HepG2 (cell line): ENCODE measurements at regions not wholly inside any gene's neighbourhood (a gene's known extent, or its start where the extent isn't known, plus 50 kb on each side); places are given as distances from the start of the nearest gene placed in this dataset.
"Not testable (repeated sequence)": the region's sequence is repeated elsewhere in the genome, so short reads cannot be mapped to it uniquely, and the experiment has no call there.

ENCODE experiments used
- AKNA ChIP-seq: sonication (generic); formaldehyde crosslinking; IDR thresholded peaks from 2 replicates; pipeline ENCODE4 v1.4.0; 2020; ENCODE audit warnings: missing genetic modification reagents, borderline replicate concordance
- BCLAF1 ChIP-seq: fragments of 450-650 bp; IDR thresholded peaks from 2 replicates; pipeline ENCODE4 v1.6.1; 2017; ENCODE audit warnings: mild to moderate bottlenecking
- CTCF ChIP-seq: sonication (generic); formaldehyde crosslinking; IDR thresholded peaks from 2 replicates; pipeline ENCODE4 v1.5.0; 2020; ENCODE audit warnings: mild to moderate bottlenecking, missing genetic modification reagents, moderate library complexity
- DPF2 ChIP-seq: sonication (generic); formaldehyde crosslinking; IDR thresholded peaks from 2 replicates; pipeline ENCODE4 v1.4.0; 2020; ENCODE audit warnings: mild to moderate bottlenecking, low read depth, missing genetic modification reagents, borderline replicate concordance
- JUND ChIP-seq: sonication (generic); formaldehyde crosslinking; IDR thresholded peaks from 2 replicates; pipeline ENCODE4 v1.8.0; 2022; ENCODE audit warnings: mild to moderate bottlenecking, missing genetic modification reagents
- KAT7 ChIP-seq: IDR thresholded peaks from 2 replicates; pipeline ENCODE4 v1.6.1; 2018; ENCODE audit warnings: borderline replicate concordance, missing compliant biosample characterization
- MTA3 ChIP-seq: sonication (generic); formaldehyde crosslinking; IDR thresholded peaks from 2 replicates; pipeline ENCODE4 v1.4.0; 2020; ENCODE audit warnings: missing genetic modification reagents
- MYC ChIP-seq: sonication (generic); formaldehyde crosslinking; IDR thresholded peaks from 2 replicates; pipeline ENCODE4 v1.9.0; 2021; ENCODE audit warnings: missing genetic modification reagents, borderline replicate concordance
- SP5 ChIP-seq: IDR thresholded peaks from 2 replicates; pipeline ENCODE4 v1.6.1; 2016; ENCODE audit warnings: low read depth, borderline replicate concordance
- SRF ChIP-seq: IDR thresholded peaks from 2 replicates; pipeline ENCODE4 v1.6.1; 2011; ENCODE audit warnings: mild to moderate bottlenecking, low read depth, low read length, moderate library complexity
- XRCC5 ChIP-seq: fragments of 200-400 bp; formaldehyde crosslinking; optimal IDR thresholded peaks from 2 replicates; pipeline ENCODE3; 2017; ENCODE audit warnings: mild to moderate bottlenecking, low read length
- ZBTB33 ChIP-seq: sonication (generic); formaldehyde crosslinking; IDR thresholded peaks from 2 replicates; pipeline ENCODE4 v1.4.0; 2020; ENCODE audit warnings: missing genetic modification reagents
- ZSCAN20 ChIP-seq: sonication (generic); formaldehyde crosslinking; IDR thresholded peaks from 2 replicates; pipeline ENCODE4 v1.4.0; 2020; ENCODE audit warnings: missing genetic modification reagents, mild to moderate bottlenecking, borderline replicate concordance

- TF ChIP-seq DPF2; AKNA; SP5 (CRISPR knock-in tag); JUND (CRISPR knock-in tag); MTA3 (CRISPR knock-in tag); XRCC5; ZBTB33; ZSCAN20 (CRISPR knock-in tag); CTCF; SRF; BCLAF1; KAT7; MYC (CRISPR knock-in tag): not testable (repeated sequence)
These were observed 183.1 kb upstream of the NOTCH2NLA start for GRCh38 chr1:146411923-146412322.
